Astrocyte (in vitro differentiated cells and primary cell): ENCODE measurements at regions not wholly inside any gene's neighbourhood (a gene's known extent, or its start where the extent isn't known, plus 50 kb on each side); places are given as distances from the start of the nearest gene placed in this dataset.

Source experiments
- EZH2 ChIP-seq: IDR thresholded peaks from 2 replicates; pipeline ENCODE4 v1.6.1; 2012; ENCODE audit warnings: mild to moderate bottlenecking, low read length, inconsistent platforms; ENCODE audit not compliant: insufficient read depth
- TF ChIP-seq, protein P1 (sequence below): IDR thresholded peaks from 2 replicates; pipeline ENCODE4 v1.5.1; 2011; ENCODE audit warnings: low read depth, mild to moderate bottlenecking, inconsistent platforms, low read length, moderate library complexity; ENCODE audit not compliant: insufficient read depth

DNA sequence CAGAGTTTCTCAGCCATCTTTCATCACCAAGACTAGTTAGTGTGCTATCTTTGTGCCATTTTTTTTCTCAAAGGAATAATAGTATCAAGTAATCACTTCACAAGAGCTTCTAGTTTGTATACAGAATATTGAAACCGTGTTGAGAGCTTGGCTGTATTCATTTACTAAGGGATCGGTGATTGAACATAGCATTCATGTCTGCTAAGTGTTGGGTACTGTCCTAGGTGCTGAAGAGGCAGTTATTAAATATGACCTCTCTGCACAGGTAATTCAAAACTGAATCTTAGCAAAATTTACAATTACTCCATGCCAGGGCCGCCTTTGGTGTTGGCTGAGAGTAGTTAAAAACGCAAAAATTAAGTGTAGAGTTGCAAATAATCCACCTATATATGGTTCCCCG, 355.3 kb upstream of the RORA start:
- TF ChIP-seq, protein P1, sequence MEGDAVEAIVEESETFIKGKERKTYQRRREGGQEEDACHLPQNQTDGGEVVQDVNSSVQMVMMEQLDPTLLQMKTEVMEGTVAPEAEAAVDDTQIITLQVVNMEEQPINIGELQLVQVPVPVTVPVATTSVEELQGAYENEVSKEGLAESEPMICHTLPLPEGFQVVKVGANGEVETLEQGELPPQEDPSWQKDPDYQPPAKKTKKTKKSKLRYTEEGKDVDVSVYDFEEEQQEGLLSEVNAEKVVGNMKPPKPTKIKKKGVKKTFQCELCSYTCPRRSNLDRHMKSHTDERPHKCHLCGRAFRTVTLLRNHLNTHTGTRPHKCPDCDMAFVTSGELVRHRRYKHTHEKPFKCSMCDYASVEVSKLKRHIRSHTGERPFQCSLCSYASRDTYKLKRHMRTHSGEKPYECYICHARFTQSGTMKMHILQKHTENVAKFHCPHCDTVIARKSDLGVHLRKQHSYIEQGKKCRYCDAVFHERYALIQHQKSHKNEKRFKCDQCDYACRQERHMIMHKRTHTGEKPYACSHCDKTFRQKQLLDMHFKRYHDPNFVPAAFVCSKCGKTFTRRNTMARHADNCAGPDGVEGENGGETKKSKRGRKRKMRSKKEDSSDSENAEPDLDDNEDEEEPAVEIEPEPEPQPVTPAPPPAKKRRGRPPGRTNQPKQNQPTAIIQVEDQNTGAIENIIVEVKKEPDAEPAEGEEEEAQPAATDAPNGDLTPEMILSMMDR = no peak
- no peak for TF ChIP-seq EZH2
